ENCODE measurements at regions not wholly inside any gene's neighbourhood (a gene's known extent, or its start where the extent isn't known, plus 50 kb on each side); places are given as distances from the start of the nearest gene placed in this dataset.

DNA sequence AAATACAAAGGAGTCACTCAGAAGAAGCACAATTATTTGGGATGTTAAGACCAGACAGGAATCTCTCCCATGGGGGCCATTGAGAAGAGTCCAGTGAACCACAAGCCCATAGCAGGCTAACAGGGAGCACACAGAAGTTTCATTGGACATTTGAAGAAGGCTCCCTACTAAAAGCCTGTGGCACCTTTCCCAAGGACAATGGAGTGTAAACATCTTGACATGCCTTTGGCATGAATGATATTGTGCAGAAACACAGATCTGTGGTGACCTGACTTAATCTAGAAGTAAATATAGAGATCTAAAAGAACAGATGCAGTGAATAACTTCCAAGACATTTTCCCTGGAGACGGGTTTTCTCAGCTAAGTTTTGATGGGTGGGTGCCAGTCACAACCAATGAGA, 221.5 kb downstream of the EPHA4 start:
- intact Hi-C loops (cut with DNase I) = no loop called here
- no peak for DNase-seq (ENCODE audit: extremely low spot score in 2 of 2)
- Histone ChIP-seq H3K27ac (no peak overlapping the region), H3K27me3 (no peaks in the 10 kb centered on the region), H3K36me3 (no peaks in the 10 kb centered on the region), H3K9me3 (no peaks in the 10 kb centered on the region), H3K4me1 (peaks cover 5% of the 10 kb centered on the region), H3K4me3 (no peak overlapping the region)
- no peak for TF ChIP-seq POLR2AphosphoS5 (IDR thresholded peaks at IDR 0.05; ENCODE audit: insufficient read depth in 1 of 2, low read depth in 1 of 2)
- TF ChIP-seq POLR2A (IDR thresholded peaks at IDR 0.05) = no peak
- TF ChIP-seq CTCF (IDR thresholded peaks at IDR 0.05) = no peak

DNA sequence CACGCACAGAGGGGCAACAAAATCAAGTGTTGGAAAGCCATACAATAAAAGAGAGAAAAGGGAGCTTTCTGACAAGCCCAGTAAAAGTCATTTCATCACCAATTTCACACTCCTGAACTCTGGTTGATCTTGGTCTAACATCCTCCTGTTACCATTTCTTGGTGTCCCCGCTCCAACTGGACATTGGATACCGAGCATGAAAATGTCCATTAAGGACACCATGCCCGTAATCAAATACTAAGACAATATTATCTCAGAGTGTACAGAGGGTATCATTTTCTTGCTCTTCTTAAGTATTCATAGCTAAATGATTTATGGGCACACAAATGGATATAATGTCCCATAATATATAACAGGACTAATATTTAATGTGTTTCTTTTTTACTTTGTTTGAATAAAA, 218.9 kb downstream of the EPHA4 start:
- H3K36me3 ChIP-seq = no peaks in the 10 kb centered on the region
- H3K4me3 ChIP-seq = no peak overlapping the region
- H3K9me3 ChIP-seq = no peaks in the 10 kb centered on the region
- TF ChIP-seq POLR2AphosphoS5 (IDR thresholded peaks at IDR 0.05; ENCODE audit: insufficient read depth in 1 of 2, low read depth in 1 of 2) (no peak), POLR2A (IDR thresholded peaks at IDR 0.05) (no peak), CTCF (IDR thresholded peaks at IDR 0.05) (no peak)
- H3K4me1 ChIP-seq = peaks cover 5% of the 10 kb centered on the region
- DNase-seq (ENCODE audit: extremely low spot score in 2 of 2) = no peak
- H3K27ac ChIP-seq = no peak overlapping the region
- no peaks in the 10 kb centered on the region for H3K27me3 ChIP-seq
- intact Hi-C loops (cut with DNase I) = no loop called here

- Histone ChIP-seq H3K9me3 (no peaks in the 10 kb centered on the region), H3K27ac (no peak overlapping the region), H3K4me1 (no peaks in the 10 kb centered on the region), H3K36me3 (no peaks in the 10 kb centered on the region), H3K4me3 (no peak overlapping the region), H3K27me3 (no peaks in the 10 kb centered on the region)
- intact Hi-C loops (cut with DNase I) = no loop called here
- TF ChIP-seq POLR2AphosphoS5 (IDR thresholded peaks at IDR 0.05; ENCODE audit: insufficient read depth in 1 of 2, low read depth in 1 of 2) (no peak), CTCF (IDR thresholded peaks at IDR 0.05) (no peak), POLR2A (IDR thresholded peaks at IDR 0.05) (no peak)
- no peak for DNase-seq (ENCODE audit: extremely low spot score in 2 of 2)
These were observed 211.8 kb downstream of the EPHA4 start for GRCh38 chr2:221360312-221360711.

- H3K4me3 ChIP-seq = no peak overlapping the region
- no peaks in the 10 kb centered on the region for H3K36me3 ChIP-seq
- TF ChIP-seq CTCF (IDR thresholded peaks at IDR 0.05) = no peak
- TF ChIP-seq POLR2AphosphoS5 (IDR thresholded peaks at IDR 0.05; ENCODE audit: insufficient read depth in 1 of 2, low read depth in 1 of 2) = no peak
- no peak for TF ChIP-seq POLR2A (IDR thresholded peaks at IDR 0.05)
- intact Hi-C loops (cut with DNase I) = no loop called here
- no peaks in the 10 kb centered on the region for H3K4me1 ChIP-seq
- H3K27me3 ChIP-seq = no peaks in the 10 kb centered on the region
- DNase-seq (ENCODE audit: extremely low spot score in 2 of 2) = no peak
- no peaks in the 10 kb centered on the region for H3K9me3 ChIP-seq
- no peak overlapping the region for H3K27ac ChIP-seq
These were observed 211.4 kb downstream of the EPHA4 start for GRCh38 chr2:221360742-221361141.

- Histone ChIP-seq H3K36me3 (no peaks in the 10 kb centered on the region), H3K27me3 (no peaks in the 10 kb centered on the region), H3K4me1 (no peaks in the 10 kb centered on the region), H3K9me3 (no peaks in the 10 kb centered on the region), H3K27ac (no peak overlapping the region), H3K4me3 (no peak overlapping the region)
- TF ChIP-seq CTCF (IDR thresholded peaks at IDR 0.05) (no peak), POLR2AphosphoS5 (IDR thresholded peaks at IDR 0.05; ENCODE audit: insufficient read depth in 1 of 2, low read depth in 1 of 2) (no peak), POLR2A (IDR thresholded peaks at IDR 0.05) (no peak)
- no peak for DNase-seq (ENCODE audit: extremely low spot score in 2 of 2)
- intact Hi-C loops (cut with DNase I) = no loop called here
These were observed 210.5 kb downstream of the EPHA4 start for GRCh38 chr2:221361633-221362032.
